ENCODE measurements at regions not wholly inside any gene's neighbourhood (a gene's known extent, or its start where the extent isn't known, plus 50 kb on each side); places are given as distances from the start of the nearest gene placed in this dataset.

GRCh38 chr11:92531065-92531739 lies 306.6 kb downstream of the FAT3 start:
- H3K36me3 Mint-ChIP-seq (ENCODE audit: low read depth), result no peaks in the 10 kb centered on the region
- no peak overlapping the region for H3K27ac ChIP-seq (ENCODE audit: low read depth in 1 of 2, low read length in 2 of 2)
- H3K27me3 Mint-ChIP-seq, result no peaks in the 10 kb centered on the region
- H3K4me1 ChIP-seq (ENCODE audit: insufficient read depth, low read length), result no peaks in the 10 kb centered on the region
- no peaks in the 10 kb centered on the region for H3K36me3 ChIP-seq (ENCODE audit: insufficient read depth, low read length)
- H3K4me3 Mint-ChIP-seq, result no peak overlapping the region
- ATAC-seq (ENCODE audit: poor library complexity) (no peak), DNase-seq (no peak)
- no peak overlapping the region for H3K27ac Mint-ChIP-seq
- H3K9me3 Mint-ChIP-seq, result no peaks in the 10 kb centered on the region
- no peak for TF ChIP-seq CTCF (IDR thresholded peaks at IDR 0.05)
- ChIA-PET POLR2A (no interaction called here), CTCF (no interaction called here)
- no peaks in the 10 kb centered on the region for H3K27me3 ChIP-seq (ENCODE audit: control insufficient read depth in 1 of 2, insufficient read depth in 2 of 2, low read length in 2 of 2)
- no peaks in the 10 kb centered on the region for H3K4me1 Mint-ChIP-seq (ENCODE audit: low read depth)
- peaks cover 0 to 5% of the 10 kb centered on the region in 2 experiments for H3K9me3 ChIP-seq (ENCODE audit: control insufficient read depth in 1 of 2, insufficient read depth in 1 of 2, low read length in 2 of 2)
- no peak overlapping the region for H3K4me3 ChIP-seq (ENCODE audit: low read length)
- intact Hi-C loops (cut with DNase I, micrococcal nuclease), result no loop called here

- intact Hi-C loops (cut with DNase I, micrococcal nuclease), result no loop called here
- Histone ChIP-seq H3K27ac (ENCODE audit: low read depth in 1 of 2, low read length in 2 of 2) (no peak overlapping the region), H3K4me1 (ENCODE audit: insufficient read depth, low read length) (no peaks in the 10 kb centered on the region), H3K4me3 (ENCODE audit: low read length) (no peak overlapping the region), H3K9me3 (ENCODE audit: control insufficient read depth in 1 of 2, insufficient read depth in 1 of 2, low read length in 2 of 2) (no peaks in the 10 kb centered on the region), H3K27me3 (ENCODE audit: control insufficient read depth in 1 of 2, insufficient read depth in 2 of 2, low read length in 2 of 2) (no peaks in the 10 kb centered on the region), H3K36me3 (ENCODE audit: insufficient read depth, low read length) (no peaks in the 10 kb centered on the region)
- Mint-ChIP-seq H3K9me3 (no peaks in the 10 kb centered on the region), H3K27ac (no peak overlapping the region), H3K4me1 (ENCODE audit: low read depth) (no peaks in the 10 kb centered on the region), H3K36me3 (ENCODE audit: low read depth) (no peaks in the 10 kb centered on the region), H3K27me3 (no peaks in the 10 kb centered on the region), H3K4me3 (no peak overlapping the region)
- no peak for ATAC-seq (ENCODE audit: poor library complexity)
- CTCF ChIA-PET, result no interaction called here
- no peak for DNase-seq
- POLR2A ChIA-PET, result no interaction called here
- no peak for TF ChIP-seq CTCF (IDR thresholded peaks at IDR 0.05)
These were observed 309.2 kb downstream of the FAT3 start for GRCh38 chr11:92533657-92534335.

GRCh38 chr11:92536883-92537282 lies 312.3 kb downstream of the FAT3 start:
- Mint-ChIP-seq H3K27ac (no peak overlapping the region), H3K4me3 (no peak overlapping the region), H3K4me1 (ENCODE audit: low read depth) (no peaks in the 10 kb centered on the region), H3K27me3 (no peaks in the 10 kb centered on the region), H3K36me3 (ENCODE audit: low read depth) (no peaks in the 10 kb centered on the region), H3K9me3 (no peaks in the 10 kb centered on the region)
- no peak for TF ChIP-seq CTCF (IDR thresholded peaks at IDR 0.05)
- intact Hi-C loops (cut with DNase I, micrococcal nuclease), result no loop called here
- H3K4me3 ChIP-seq (ENCODE audit: low read length), result no peak overlapping the region
- no peak overlapping the region for H3K27ac ChIP-seq (ENCODE audit: low read depth in 1 of 2, low read length in 2 of 2)
- H3K27me3 ChIP-seq (ENCODE audit: control insufficient read depth in 1 of 2, insufficient read depth in 2 of 2, low read length in 2 of 2), result no peaks in the 10 kb centered on the region
- CTCF ChIA-PET, result no interaction called here
- DNase-seq, result no peak
- POLR2A ChIA-PET, result no interaction called here
- H3K4me1 ChIP-seq (ENCODE audit: insufficient read depth, low read length), result no peaks in the 10 kb centered on the region
- no peaks in the 10 kb centered on the region for H3K36me3 ChIP-seq (ENCODE audit: insufficient read depth, low read length)
- no peaks in the 10 kb centered on the region for H3K9me3 ChIP-seq (ENCODE audit: control insufficient read depth in 1 of 2, insufficient read depth in 1 of 2, low read length in 2 of 2)
- no peak for ATAC-seq (ENCODE audit: poor library complexity)
